Astrocyte of the hippocampus (primary cell): ENCODE measurements at regions not wholly inside any gene's neighbourhood (a gene's known extent, or its start where the extent isn't known, plus 50 kb on each side); places are given as distances from the start of the nearest gene placed in this dataset.

Experiments used
- DNase-seq: peaks from one replicate; pipeline ENCODE4 v3.0.0; 2011; ENCODE audit warnings: low read depth, low spot score

DNA sequence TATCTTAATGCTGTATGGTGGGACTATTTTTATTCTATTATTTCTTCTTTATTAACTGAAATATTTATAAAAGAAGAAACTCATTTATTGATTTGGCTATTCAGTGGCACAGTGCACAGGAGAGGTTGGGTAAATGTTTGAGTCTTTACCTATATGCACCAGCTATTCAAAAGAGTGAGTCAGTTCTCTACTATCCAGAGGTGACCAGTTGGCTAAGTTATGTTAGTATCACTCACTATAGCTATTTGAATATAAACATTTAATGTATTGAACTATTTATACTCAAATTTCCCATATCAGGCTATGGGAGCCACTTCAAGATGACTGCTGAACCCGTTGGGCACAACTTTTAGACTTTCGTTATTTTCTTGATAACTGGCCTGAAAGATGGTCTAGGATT is 106.1 kb upstream of the VEGFC start:
- DNase-seq, result no peak

DNA sequence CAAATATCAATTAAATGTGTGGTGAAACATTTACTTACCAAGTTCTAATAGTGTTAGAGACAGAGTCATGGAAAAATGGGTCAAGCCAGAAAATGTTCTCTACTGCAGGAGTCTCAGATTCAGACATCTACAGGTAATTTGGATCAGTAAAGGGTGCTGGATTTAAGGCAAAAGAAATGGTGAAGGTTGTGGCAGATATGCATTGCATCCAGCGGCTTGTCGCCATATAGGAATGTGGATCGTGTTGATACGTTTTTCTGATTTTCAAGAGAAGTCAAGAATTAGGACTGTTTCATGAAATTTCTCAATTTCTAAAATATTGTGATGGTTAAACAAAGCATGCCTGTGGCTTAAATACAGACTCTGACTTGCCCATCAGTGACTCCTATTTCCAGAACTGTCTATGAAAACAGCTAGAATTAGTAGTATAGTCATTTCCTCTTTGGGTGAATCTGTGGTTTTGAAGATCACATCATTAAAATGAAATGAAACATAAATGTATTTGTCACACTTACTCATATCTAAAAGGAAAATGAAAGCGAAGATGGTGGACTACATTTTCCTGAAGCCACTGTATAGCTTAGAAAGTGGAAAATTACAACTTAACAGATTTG is 110.1 kb upstream of the VEGFC start:
- peak; percentile 31 for DNase-seq

- DNase-seq, result no peak
These were observed 114.0 kb upstream of the VEGFC start for GRCh38 chr4:176906709-176907108.

DNA sequence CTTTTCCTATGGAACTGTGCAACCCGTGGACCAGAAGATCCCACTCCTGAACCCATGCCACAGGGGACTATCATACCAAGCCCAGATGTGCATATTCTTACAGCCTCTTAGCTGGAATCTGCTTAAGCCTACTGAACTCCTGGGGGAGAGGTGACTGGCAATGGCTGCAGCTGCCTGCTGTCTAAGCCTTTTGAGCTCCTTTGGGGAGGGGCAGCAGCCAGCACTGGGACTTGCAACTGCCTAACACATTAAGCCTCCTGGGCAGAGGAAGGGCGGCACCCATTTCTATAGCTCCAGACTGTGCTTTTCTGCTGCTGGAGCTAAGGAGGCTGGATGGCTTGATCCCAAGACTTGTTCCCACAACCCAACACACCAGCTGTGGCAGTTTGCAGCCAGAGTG is 117.9 kb upstream of the VEGFC start:
- no peak for DNase-seq

DNA sequence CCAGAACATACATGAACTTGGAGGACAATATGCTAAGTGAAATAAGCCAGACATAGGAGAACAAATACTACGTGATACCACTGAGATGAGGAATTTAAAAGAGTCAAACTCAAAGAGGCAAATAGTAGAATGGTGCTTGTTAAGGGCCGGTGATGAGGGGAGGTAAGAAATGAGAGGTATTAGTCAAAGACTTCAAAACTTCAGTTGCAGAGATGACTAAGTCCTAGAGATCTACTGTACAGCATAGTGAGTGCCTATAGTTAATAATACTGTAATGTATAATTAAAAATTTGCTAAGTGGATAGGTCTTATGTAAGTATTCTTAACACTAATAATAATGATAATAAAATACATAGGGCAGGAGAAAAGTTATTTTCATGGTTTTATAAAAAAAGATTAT is 126.9 kb upstream of the VEGFC start:
- DNase-seq, result no peak

- DNase-seq, result peak; percentile 10
These were observed 128.0 kb upstream of the VEGFC start for GRCh38 chr4:176920694-176921093.

GRCh38 chr4:176921256-176921655 is 128.5 kb upstream of the VEGFC start:
- no peak for DNase-seq

GRCh38 chr4:176924238-176924637 is 131.5 kb upstream of the VEGFC start:
- DNase-seq, result no peak

DNA sequence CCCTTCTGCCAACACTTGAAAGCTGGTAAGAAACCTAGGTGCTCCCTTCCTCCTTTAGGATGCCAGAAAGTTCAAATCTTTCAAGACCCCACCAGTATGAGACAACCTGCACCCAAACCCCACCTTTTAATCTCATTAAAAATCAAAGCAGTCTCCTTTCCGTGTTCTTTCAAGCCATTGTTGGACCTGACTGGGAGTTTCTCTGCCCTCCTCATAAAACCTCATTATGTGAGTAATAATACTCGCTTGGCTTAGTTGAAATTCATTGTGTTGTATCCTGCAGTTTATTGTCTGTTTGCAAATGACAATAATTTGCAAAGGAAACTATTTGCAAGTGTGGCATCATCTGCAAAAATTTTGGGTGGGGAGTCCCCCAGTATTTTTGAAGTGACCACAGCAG is 133.2 kb upstream of the VEGFC start:
- DNase-seq, result no peak

GRCh38 chr4:176927117-176927516 is 134.4 kb upstream of the VEGFC start:
- DNase-seq, result no peak

DNA sequence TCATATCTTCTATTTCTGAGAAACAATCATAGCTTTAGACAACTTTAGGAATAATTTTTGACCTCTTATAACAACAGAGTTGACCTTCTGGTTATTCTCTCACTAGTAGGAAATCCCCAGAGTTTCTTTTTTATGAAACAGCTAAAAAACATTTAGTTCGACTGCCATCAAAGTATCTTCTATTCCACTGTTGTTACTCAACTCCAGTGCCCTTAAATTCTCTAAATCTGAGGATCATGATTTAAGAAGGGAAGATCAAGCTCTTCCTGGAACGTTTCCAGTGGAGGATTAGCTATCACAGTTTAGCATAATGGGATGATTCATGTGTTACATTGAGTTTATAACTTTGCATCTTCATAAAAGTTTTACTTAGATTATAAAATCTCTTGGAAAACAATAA is 134.9 kb upstream of the VEGFC start:
- peak; percentile 10 for DNase-seq

DNA sequence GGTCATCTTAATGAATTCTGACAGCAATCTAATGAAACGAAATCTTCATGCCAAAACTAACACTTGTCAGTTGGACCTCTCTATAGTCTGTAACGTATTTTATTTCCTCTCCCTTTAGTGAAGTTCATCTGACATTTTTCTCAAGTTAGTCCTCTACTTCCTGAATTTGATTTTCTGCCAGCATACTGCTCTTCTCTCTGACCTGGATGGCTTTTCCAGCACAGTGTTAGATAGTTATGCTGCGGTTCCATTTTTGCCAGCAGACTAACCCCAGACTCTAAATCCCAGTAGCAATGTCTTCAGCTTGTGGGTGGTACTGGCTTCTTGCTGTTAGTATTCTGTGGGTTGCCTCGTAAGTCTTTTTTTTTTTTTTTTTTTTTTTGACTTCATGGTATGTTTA is 146.7 kb upstream of the VEGFC start:
- DNase-seq, result peak; percentile 13

- no peak for DNase-seq
These were observed 152.6 kb upstream of the VEGFC start for GRCh38 chr4:176945334-176945733.

- DNase-seq, result no peak
These were observed 156.3 kb upstream of the VEGFC start for GRCh38 chr4:176949029-176949428.

- DNase-seq, result no peak
These were observed 160.3 kb upstream of the VEGFC start for GRCh38 chr4:176953021-176953420.

GRCh38 chr4:176957353-176958118 is 164.8 kb upstream of the VEGFC start:
- no peak for DNase-seq

DNA sequence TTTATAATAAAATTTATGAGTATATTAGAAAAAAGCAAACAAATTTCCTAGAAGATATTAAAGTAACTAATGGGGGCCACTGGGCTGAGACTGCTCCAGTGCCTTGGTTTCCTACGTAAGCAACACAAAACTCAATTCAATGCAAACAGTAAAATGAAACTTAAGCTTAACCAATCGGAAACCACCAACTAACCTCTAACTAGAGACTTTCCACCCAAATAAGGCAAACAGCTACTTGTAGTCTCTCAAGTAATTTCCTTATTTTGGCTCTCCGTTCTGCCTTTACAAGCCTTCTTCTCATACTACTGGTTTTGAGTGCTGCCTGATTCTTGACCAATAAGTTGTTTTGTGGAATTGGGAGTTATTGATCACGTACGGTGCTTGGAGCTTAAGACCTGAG is 167.3 kb upstream of the VEGFC start:
- DNase-seq, result no peak

- no peak for DNase-seq
These were observed 170.4 kb upstream of the VEGFC start for GRCh38 chr4:176963121-176963520.

- DNase-seq, result no peak
These were observed 171.5 kb upstream of the VEGFC start for GRCh38 chr4:176964116-176964691.

DNA sequence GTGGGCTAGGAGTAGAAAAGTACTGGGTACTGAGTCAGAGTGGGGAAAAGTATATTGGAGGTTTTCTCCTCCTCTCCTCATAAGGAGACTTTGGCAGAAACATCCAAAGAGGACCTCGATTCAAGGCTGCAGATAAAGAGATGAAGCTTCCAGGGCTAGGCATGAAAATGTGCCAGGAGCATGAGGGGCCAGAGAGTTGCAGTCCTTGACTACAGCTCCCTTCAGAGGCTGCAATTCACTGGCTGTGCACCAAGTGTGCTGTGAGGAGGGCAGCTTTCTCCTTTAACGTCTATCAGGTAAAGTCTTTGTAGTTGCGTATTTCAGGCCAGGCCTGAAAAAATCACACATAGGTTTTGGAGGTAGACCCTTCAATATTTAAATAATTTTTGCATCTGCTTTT is 174.9 kb upstream of the VEGFC start:
- no peak for DNase-seq

GRCh38 chr4:176968094-176968493 is 175.4 kb upstream of the VEGFC start:
- no peak for DNase-seq

- no peak for DNase-seq
These were observed 176.3 kb upstream of the VEGFC start for GRCh38 chr4:176969011-176969410.

DNA sequence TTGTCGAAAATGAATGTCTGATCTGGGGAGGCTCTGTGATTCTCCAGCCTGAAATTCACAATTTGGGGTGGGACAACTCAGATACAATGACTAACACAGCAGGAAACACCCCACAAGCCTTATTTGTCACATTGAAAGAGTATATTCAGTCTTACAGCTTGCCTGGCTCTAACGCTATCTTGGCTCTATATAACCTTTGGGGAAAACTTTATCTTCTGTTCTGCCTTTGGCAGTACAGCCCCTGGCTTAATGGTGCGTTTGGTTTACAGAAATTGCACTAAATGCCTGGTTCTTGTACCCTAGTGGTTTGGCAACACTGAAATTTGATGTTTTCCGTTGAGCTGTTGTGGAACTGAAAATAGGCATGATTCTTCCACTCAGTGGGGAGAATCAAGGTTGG is 178.1 kb upstream of the VEGFC start:
- no peak for DNase-seq
